ENCODE measurements at regions not wholly inside any gene's neighbourhood (a gene's known extent, or its start where the extent isn't known, plus 50 kb on each side); places are given as distances from the start of the nearest gene placed in this dataset.

GRCh38 chr6:23445157-23445710 lies 680.8 kb upstream of the NRSN1 start:
- Histone ChIP-seq H3K27me3 (replicated peaks in 1 of 2; ENCODE audit: control insufficient read depth in 2 of 2, extremely low read depth in 1 of 2, insufficient read depth in 2 of 2, low read length in 1 of 2) (no peaks in the 10 kb centered on the region), H3K36me3 (ENCODE audit: control insufficient read depth in 2 of 2, extremely low read depth in 1 of 2, insufficient read depth in 1 of 2, low read length in 1 of 2) (no peaks in the 10 kb centered on the region), H3K27ac (ENCODE audit: low read length) (no peak overlapping the region), H3K4me3 (ENCODE audit: control insufficient read depth in 1 of 2, extremely low read depth in 1 of 2, low read length in 1 of 2) (no peak overlapping the region), H3K9me3 (no peaks in the 10 kb centered on the region), H3K4me1 (ENCODE audit: control insufficient read depth in 1 of 2, extremely low read depth in 1 of 2, insufficient read depth in 2 of 2, low read length in 2 of 2) (no peaks in the 10 kb centered on the region)
- ChIA-PET POLR2A (no interaction called here), CTCF (no interaction called here)
- Mint-ChIP-seq H3K27me3 (no peaks in the 10 kb centered on the region), H3K4me1 (no peaks in the 10 kb centered on the region), H3K4me3 (no peak overlapping the region), H3K36me3 (no peaks in the 10 kb centered on the region), H3K27ac (no peak overlapping the region), H3K9me3 (peaks cover 3 to 6% (median 5%) of the 10 kb centered on the region in 3 donors)
- DNase-seq (no peak), ATAC-seq (replicated peaks in 1 of 4) (no peak)
- WGBS (ENCODE audit: insufficient coverage) = no CpG with 5 or more reads among the region's 5 CpGs

- H3K4me1 ChIP-seq (ENCODE audit: control insufficient read depth in 1 of 2, extremely low read depth in 1 of 2, insufficient read depth in 2 of 2, low read length in 2 of 2) = no peaks in the 10 kb centered on the region
- H3K36me3 ChIP-seq (ENCODE audit: control insufficient read depth in 2 of 2, extremely low read depth in 1 of 2, insufficient read depth in 1 of 2, low read length in 1 of 2) = no peaks in the 10 kb centered on the region
- H3K27me3 ChIP-seq (replicated peaks in 1 of 2; ENCODE audit: control insufficient read depth in 2 of 2, extremely low read depth in 1 of 2, insufficient read depth in 2 of 2, low read length in 1 of 2) = no peaks in the 10 kb centered on the region
- DNase-seq (no peak), ATAC-seq (replicated peaks in 1 of 4) (no peak)
- no peak overlapping the region for H3K4me3 Mint-ChIP-seq
- no peaks in the 10 kb centered on the region for H3K36me3 Mint-ChIP-seq
- H3K4me3 ChIP-seq (ENCODE audit: control insufficient read depth in 1 of 2, extremely low read depth in 1 of 2, low read length in 1 of 2) = no peak overlapping the region
- WGBS (ENCODE audit: insufficient coverage) = 57% methylated on average over 1 of the region's 4 CpGs
- CTCF ChIA-PET = no interaction called here
- H3K9me3 ChIP-seq = no peaks in the 10 kb centered on the region
- H3K27me3 Mint-ChIP-seq = no peaks in the 10 kb centered on the region
- H3K9me3 Mint-ChIP-seq = peaks cover 3% of the 10 kb centered on the region in 3 donors
- POLR2A ChIA-PET = interaction anchor here in 1 of 2 donors (0.7 kb wide), 1 partner anchor 424 kb away, joined by 3 read pairs; no protein-coding TSS in a partner anchor
- no peak overlapping the region for H3K27ac ChIP-seq (ENCODE audit: low read length)
- H3K4me1 Mint-ChIP-seq = no peaks in the 10 kb centered on the region
- no peak overlapping the region for H3K27ac Mint-ChIP-seq
Measured at GRCh38 chr6:23446469-23446967, 679.5 kb upstream of the NRSN1 start.

- H3K4me3 ChIP-seq (ENCODE audit: control insufficient read depth in 1 of 2, extremely low read depth in 1 of 2, low read length in 1 of 2) = no peak overlapping the region
- no peak overlapping the region for H3K4me3 Mint-ChIP-seq
- CTCF ChIA-PET = interaction anchor here in 1 of 2 donors (0.6 kb wide), 1 partner anchor 12 kb away, joined by 8 read pairs; no protein-coding TSS in a partner anchor
- POLR2A ChIA-PET = no interaction called here
- H3K36me3 Mint-ChIP-seq = no peaks in the 10 kb centered on the region
- H3K4me1 Mint-ChIP-seq = no peaks in the 10 kb centered on the region
- H3K36me3 ChIP-seq (ENCODE audit: control insufficient read depth in 2 of 2, extremely low read depth in 1 of 2, insufficient read depth in 1 of 2, low read length in 1 of 2) = no peaks in the 10 kb centered on the region
- H3K9me3 ChIP-seq = no peaks in the 10 kb centered on the region
- no peak overlapping the region for H3K27ac ChIP-seq (ENCODE audit: low read length)
- H3K27me3 ChIP-seq (replicated peaks in 1 of 2; ENCODE audit: control insufficient read depth in 2 of 2, extremely low read depth in 1 of 2, insufficient read depth in 2 of 2, low read length in 1 of 2) = no peaks in the 10 kb centered on the region
- no peak overlapping the region for H3K27ac Mint-ChIP-seq
- no peak for ATAC-seq (replicated peaks in 1 of 4)
- no peaks in the 10 kb centered on the region for H3K4me1 ChIP-seq (ENCODE audit: control insufficient read depth in 1 of 2, extremely low read depth in 1 of 2, insufficient read depth in 2 of 2, low read length in 2 of 2)
- no peaks in the 10 kb centered on the region for H3K27me3 Mint-ChIP-seq
- H3K9me3 Mint-ChIP-seq = peaks cover 2 to 4% (median 3%) of the 10 kb centered on the region in 3 donors
- DNase-seq = no peak
Measured at GRCh38 chr6:23447731-23448130, 678.3 kb upstream of the NRSN1 start.

DNA sequence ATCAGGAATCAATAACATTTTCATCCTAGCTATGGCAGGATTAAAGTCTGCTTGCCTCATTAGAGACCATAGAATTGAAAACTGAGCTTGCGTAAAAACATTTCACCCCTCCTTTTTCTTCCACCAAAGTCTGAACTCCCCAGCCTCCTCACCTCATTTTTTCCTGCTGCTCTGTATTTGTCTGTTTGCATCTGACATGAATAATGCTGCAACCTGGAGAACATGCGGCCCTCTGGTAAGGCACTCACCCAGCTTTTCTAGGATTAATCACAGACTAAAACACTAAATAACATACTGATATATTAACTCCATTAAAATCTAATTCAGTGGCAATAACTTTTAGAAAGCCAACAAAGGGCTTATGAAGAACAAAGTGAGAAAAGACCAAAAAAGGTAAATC lies 677.7 kb upstream of the NRSN1 start:
- Histone ChIP-seq H3K9me3 (no peaks in the 10 kb centered on the region), H3K4me1 (ENCODE audit: control insufficient read depth in 1 of 2, extremely low read depth in 1 of 2, insufficient read depth in 2 of 2, low read length in 2 of 2) (no peaks in the 10 kb centered on the region), H3K4me3 (ENCODE audit: control insufficient read depth in 1 of 2, extremely low read depth in 1 of 2, low read length in 1 of 2) (no peak overlapping the region), H3K27ac (ENCODE audit: low read length) (no peak overlapping the region), H3K27me3 (replicated peaks in 1 of 2; ENCODE audit: control insufficient read depth in 2 of 2, extremely low read depth in 1 of 2, insufficient read depth in 2 of 2, low read length in 1 of 2) (no peaks in the 10 kb centered on the region), H3K36me3 (ENCODE audit: control insufficient read depth in 2 of 2, extremely low read depth in 1 of 2, insufficient read depth in 1 of 2, low read length in 1 of 2) (no peaks in the 10 kb centered on the region)
- DNase-seq = no peak
- no peak for ATAC-seq (replicated peaks in 1 of 4)
- H3K4me3 Mint-ChIP-seq = no peak overlapping the region
- H3K36me3 Mint-ChIP-seq = no peaks in the 10 kb centered on the region
- ChIA-PET CTCF (no interaction called here), POLR2A (no interaction called here)
- no peaks in the 10 kb centered on the region for H3K4me1 Mint-ChIP-seq
- no peaks in the 10 kb centered on the region for H3K27me3 Mint-ChIP-seq
- no peak overlapping the region for H3K27ac Mint-ChIP-seq
- peaks cover under 1 to 6% (median 3%) of the 10 kb centered on the region in 3 donors for H3K9me3 Mint-ChIP-seq
- 90% methylated on average over 2 of the region's 2 CpGs for WGBS (ENCODE audit: insufficient coverage)

GRCh38 chr6:23454080-23454976 lies 671.7 kb upstream of the NRSN1 start:
- Histone ChIP-seq H3K4me1 (ENCODE audit: control insufficient read depth in 1 of 2, extremely low read depth in 1 of 2, insufficient read depth in 2 of 2, low read length in 2 of 2) (no peaks in the 10 kb centered on the region), H3K27me3 (replicated peaks in 1 of 2; ENCODE audit: control insufficient read depth in 2 of 2, extremely low read depth in 1 of 2, insufficient read depth in 2 of 2, low read length in 1 of 2) (no peaks in the 10 kb centered on the region), H3K27ac (ENCODE audit: low read length) (no peak overlapping the region), H3K9me3 (no peaks in the 10 kb centered on the region), H3K4me3 (ENCODE audit: control insufficient read depth in 1 of 2, extremely low read depth in 1 of 2, low read length in 1 of 2) (no peak overlapping the region), H3K36me3 (ENCODE audit: control insufficient read depth in 2 of 2, extremely low read depth in 1 of 2, insufficient read depth in 1 of 2, low read length in 1 of 2) (no peaks in the 10 kb centered on the region)
- Mint-ChIP-seq H3K27ac (no peak overlapping the region), H3K27me3 (peaks cover 0 to 4% of the 10 kb centered on the region in 2 donors), H3K9me3 (peaks cover 0 to 9% (median 7%) of the 10 kb centered on the region in 3 donors), H3K4me1 (no peaks in the 10 kb centered on the region), H3K4me3 (no peak overlapping the region), H3K36me3 (no peaks in the 10 kb centered on the region)
- 65% methylated on average over 2 of the region's 5 CpGs for WGBS (ENCODE audit: insufficient coverage)
- ATAC-seq (replicated peaks in 1 of 4) (no peak), DNase-seq (no peak)
- CTCF ChIA-PET = no interaction called here
- POLR2A ChIA-PET = no interaction called here

DNA sequence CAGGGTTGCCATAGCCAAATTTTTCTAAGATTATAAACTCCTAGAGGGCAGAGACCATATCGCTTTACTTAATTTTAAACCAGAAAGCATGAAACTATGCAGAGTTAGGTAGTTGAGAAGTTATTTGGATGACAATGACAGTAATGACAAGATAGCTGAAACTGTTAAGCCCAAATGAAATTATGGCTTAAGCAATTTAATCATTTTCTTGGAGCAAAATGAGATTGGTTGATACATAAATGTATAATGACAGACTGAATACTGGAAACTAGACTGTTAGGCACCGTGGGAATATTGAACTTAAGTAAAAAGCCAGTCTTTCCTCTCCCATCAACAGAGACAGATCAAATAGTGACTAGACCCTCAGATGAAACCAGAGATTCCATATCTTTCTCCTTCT lies 670.3 kb upstream of the NRSN1 start:
- H3K4me1 Mint-ChIP-seq = no peaks in the 10 kb centered on the region
- DNase-seq (no peak), ATAC-seq (replicated peaks in 1 of 4) (no peak)
- no peak overlapping the region for H3K27ac ChIP-seq (ENCODE audit: low read length)
- H3K4me1 ChIP-seq (ENCODE audit: control insufficient read depth in 1 of 2, extremely low read depth in 1 of 2, insufficient read depth in 2 of 2, low read length in 2 of 2) = no peaks in the 10 kb centered on the region
- H3K27ac Mint-ChIP-seq = no peak overlapping the region
- ChIA-PET CTCF (no interaction called here), POLR2A (no interaction called here)
- no peaks in the 10 kb centered on the region for H3K36me3 ChIP-seq (ENCODE audit: control insufficient read depth in 2 of 2, extremely low read depth in 1 of 2, insufficient read depth in 1 of 2, low read length in 1 of 2)
- H3K27me3 Mint-ChIP-seq = peaks cover 0 to 4% of the 10 kb centered on the region in 2 donors
- no peaks in the 10 kb centered on the region for H3K36me3 Mint-ChIP-seq
- no peak overlapping the region for H3K4me3 Mint-ChIP-seq
- peaks cover 3 to 13% (median 7%) of the 10 kb centered on the region in 3 donors for H3K9me3 Mint-ChIP-seq
- H3K27me3 ChIP-seq (replicated peaks in 1 of 2; ENCODE audit: control insufficient read depth in 2 of 2, extremely low read depth in 1 of 2, insufficient read depth in 2 of 2, low read length in 1 of 2) = no peaks in the 10 kb centered on the region
- no CpG with 5 or more reads among the region's 2 CpGs for WGBS (ENCODE audit: insufficient coverage)
- H3K4me3 ChIP-seq (ENCODE audit: control insufficient read depth in 1 of 2, extremely low read depth in 1 of 2, low read length in 1 of 2) = no peak overlapping the region
- no peaks in the 10 kb centered on the region for H3K9me3 ChIP-seq

All from T-cell (primary cell).